H9 (cell line): ENCODE measurements at regions not wholly inside any gene's neighbourhood (a gene's known extent, or its start where the extent isn't known, plus 50 kb on each side); places are given as distances from the start of the nearest gene placed in this dataset.
A peak's percentile ranks its signal among the peaks of the same experiment; 100 is the strongest.

Experiments
- DNase-seq: peaks from one replicate; pipeline ENCODE4 v3.0.0-alpha.2; 2017
- H2AFZ ChIP-seq: one replicate; pipeline ENCODE4 v1.6.1; 2013; ENCODE audit warnings: mild to moderate bottlenecking, low read length, control low read depth, moderate library complexity
- H2AK5ac ChIP-seq: 2 replicates; pipeline ENCODE4 v1.6.1; 2013; ENCODE audit warnings: low read length, control low read depth, mixed read lengths; ENCODE audit not compliant: insufficient read length
- H2BK120ac ChIP-seq: one replicate; pipeline ENCODE4 v1.6.1; 2013; ENCODE audit warnings: low read depth, mild to moderate bottlenecking, low read length, control low read depth, inconsistent platforms; ENCODE audit not compliant: poor library complexity, severe bottlenecking
- H2BK12ac ChIP-seq: 2 replicates; pipeline ENCODE4 v1.6.1; 2013; ENCODE audit warnings: low read length, control low read depth, mixed read lengths, low read depth; ENCODE audit not compliant: insufficient read length
- H2BK15ac ChIP-seq: 2 replicates; pipeline ENCODE4 v1.6.1; 2013; ENCODE audit warnings: low read depth, low read length, control low read depth
- H2BK20ac ChIP-seq: one replicate; pipeline ENCODE4 v1.6.1; 2013; ENCODE audit warnings: low read depth, mild to moderate bottlenecking, low read length, control low read depth, inconsistent platforms; ENCODE audit not compliant: poor library complexity, severe bottlenecking
- H2BK5ac ChIP-seq: 2 replicates; pipeline ENCODE4 v1.6.1; 2013; ENCODE audit warnings: low read length, control low read depth, mixed read lengths; ENCODE audit not compliant: insufficient read length
- H3K14ac ChIP-seq: 2 replicates; pipeline ENCODE4 v1.6.1; 2013; ENCODE audit warnings: low read length, control low read depth; ENCODE audit not compliant: insufficient read depth
- H3K18ac ChIP-seq: 2 replicates; pipeline ENCODE4 v1.6.1; 2013; ENCODE audit warnings: low read depth, mild to moderate bottlenecking, mixed read lengths, low read length, control low read depth; ENCODE audit not compliant: insufficient read length
- H3K23ac ChIP-seq: 2 replicates; pipeline ENCODE4 v1.6.1; 2013; ENCODE audit warnings: low read length, control low read depth, mixed read lengths, low read depth; ENCODE audit not compliant: insufficient read length
- H3K23me2 ChIP-seq: 2 replicates; pipeline ENCODE4 v1.6.1; 2013; ENCODE audit warnings: low read depth, mild to moderate bottlenecking, mixed read lengths, low read length, control low read depth; ENCODE audit not compliant: insufficient read length, poor library complexity, severe bottlenecking
- H3K27ac ChIP-seq: 2 replicates; pipeline ENCODE4 v1.5.1; 2013; ENCODE audit warnings: low read length, control low read depth, mixed read lengths, low read depth; ENCODE audit not compliant: insufficient read length
- H3K27me3 ChIP-seq: 2 replicates; pipeline ENCODE4 v1.6.1; 2013; ENCODE audit warnings: low read length, control low read depth, inconsistent platforms; ENCODE audit not compliant: insufficient read depth
- H3K4ac ChIP-seq: 2 replicates; pipeline ENCODE4 v1.6.1; 2013; ENCODE audit warnings: low read depth, mild to moderate bottlenecking, control low read depth, inconsistent platforms, low read length, moderate library complexity
- H3K4me1 ChIP-seq: 2 replicates; pipeline ENCODE4 v1.6.1; 2013; ENCODE audit warnings: low read length, control low read depth, inconsistent platforms; ENCODE audit not compliant: insufficient read depth
- H3K4me2 ChIP-seq: 2 replicates; pipeline ENCODE4 v1.6.1; 2013; ENCODE audit warnings: low read length, control low read depth, mixed read lengths; ENCODE audit not compliant: insufficient read length, insufficient read depth
- H3K56ac ChIP-seq: 2 replicates; pipeline ENCODE4 v1.6.1; 2013; ENCODE audit warnings: low read depth, mild to moderate bottlenecking, mixed read lengths, low read length, control low read depth; ENCODE audit not compliant: insufficient read length
- H3K79me1 ChIP-seq: 2 replicates; pipeline ENCODE4 v1.6.1; 2013; ENCODE audit warnings: low read depth, mild to moderate bottlenecking, moderate library complexity, low read length, control low read depth, inconsistent platforms; ENCODE audit not compliant: insufficient read depth, poor library complexity, severe bottlenecking
- H3K79me2 ChIP-seq: 2 replicates; pipeline ENCODE4 v1.6.1; 2013; ENCODE audit warnings: low read length, control low read depth, inconsistent platforms; ENCODE audit not compliant: insufficient read depth
- H3K9ac ChIP-seq: 2 replicates; pipeline ENCODE4 v1.6.1; 2013; ENCODE audit warnings: low read length, control low read depth, mixed read lengths; ENCODE audit not compliant: insufficient read length; ENCODE audit errors: extremely low read depth
- H3K9me3 ChIP-seq: one replicate; pipeline ENCODE4 v1.6.1; 2013; ENCODE audit warnings: low read depth, low read length, inconsistent platforms; ENCODE audit not compliant: control insufficient read depth
- H3T11ph ChIP-seq: one replicate; pipeline ENCODE4 v1.6.1; 2013; ENCODE audit warnings: mild to moderate bottlenecking, low read length, control low read depth, inconsistent platforms
- H4K20me1 ChIP-seq: one replicate; pipeline ENCODE4 v1.6.1; 2013; ENCODE audit not compliant: control insufficient read depth, insufficient read length, insufficient read depth
- H4K5ac ChIP-seq: 2 replicates; pipeline ENCODE4 v1.6.1; 2013; ENCODE audit warnings: low read depth, mild to moderate bottlenecking, mixed read lengths, low read length, control low read depth; ENCODE audit not compliant: insufficient read length
- H4K8ac ChIP-seq: replicated peaks from 2 replicates; pipeline ENCODE4 v1.6.1; 2013; ENCODE audit warnings: low read length, control low read depth, mixed read lengths, low read depth; ENCODE audit not compliant: insufficient read length
- H4K91ac ChIP-seq: 2 replicates; pipeline ENCODE4 v1.6.1; 2013; ENCODE audit warnings: low read depth, mild to moderate bottlenecking, moderate library complexity, mixed read lengths, low read length, control low read depth; ENCODE audit not compliant: insufficient read length
- H3K27ac Mint-ChIP-seq, 3 experiments: 2 replicates in 2 of 3; 3 replicates in 1 of 3; pipeline ENCODE4 v1.8.0; 2020 to 2021; ENCODE audit warnings: mixed read lengths in 3 of 3, mild to moderate bottlenecking in 1 of 3, moderate library complexity in 1 of 3
- H3K27me3 Mint-ChIP-seq: 2 replicates; pipeline ENCODE4 v1.8.0; 2021; ENCODE audit warnings: low read depth, mild to moderate bottlenecking, moderate library complexity, mixed read lengths
- H3K36me3 Mint-ChIP-seq, 3 experiments: 2 replicates in 2 of 3; 3 replicates in 1 of 3; pipeline ENCODE4 v1.8.0; 2020 to 2021; ENCODE audit warnings: low read depth in 3 of 3, mixed read lengths in 3 of 3; ENCODE audit not compliant: insufficient read depth in 1 of 3
- H3K4me1 Mint-ChIP-seq, 2 experiments: 2 replicates each; pipeline ENCODE4 v1.8.0; 2020; ENCODE audit warnings: mixed read lengths in 2 of 2
- H3K4me3 Mint-ChIP-seq, 2 experiments: 2 replicates in 1 of 2; 3 replicates in 1 of 2; pipeline ENCODE4 v1.8.0; 2020 to 2021; ENCODE audit warnings: mild to moderate bottlenecking in 2 of 2, mixed read lengths in 2 of 2, moderate library complexity in 1 of 2
- H3K9me3 Mint-ChIP-seq, 2 experiments: 2 replicates in 1 of 2; 3 replicates in 1 of 2; pipeline ENCODE4 v1.8.0; 2020; ENCODE audit warnings: mild to moderate bottlenecking in 2 of 2, mixed read lengths in 2 of 2, moderate library complexity in 1 of 2
- WGBS: extraction: QIAGEN DNeasy Blood & Tissue Kit; methylation state at CpG from one replicate; pipeline ENCODE4 v1.1.7; 2013; ENCODE audit warnings: missing lambda C conversion rate, low lambda C conversion rate, mixed read lengths; ENCODE audit not compliant: insufficient read length; ENCODE audit errors: extremely low coverage; 5-methylcytosine and 5-hydroxymethylcytosine counted together
- TF ChIP-seq, protein P1 (sequence below): fragments of 200-600 bp; sonication (generic); conservative IDR thresholded peaks from 3 replicates; pipeline ENCODE4 v1.8.0; 2021; ENCODE audit warnings: antibody characterized with exemption, mild to moderate bottlenecking

DNA sequence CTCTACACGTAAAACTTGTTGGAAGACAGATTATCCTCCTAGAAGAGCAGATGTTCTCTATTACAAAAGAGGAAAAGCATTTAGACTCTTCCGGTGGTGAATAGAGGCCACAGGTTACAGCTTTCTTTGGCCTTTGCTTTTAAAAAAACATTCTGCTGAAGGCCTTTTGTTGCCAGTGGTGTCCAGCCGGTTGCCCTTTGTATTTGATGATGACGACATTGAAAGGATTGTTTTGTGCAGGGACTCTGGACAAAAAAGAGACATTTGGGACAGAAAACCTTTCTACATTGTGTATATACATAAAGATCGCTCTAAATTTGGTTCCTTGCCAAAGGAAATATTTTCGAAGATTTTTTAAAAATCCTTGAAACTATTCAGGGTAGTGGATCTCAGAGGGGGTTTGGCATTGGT lies 180.3 kb downstream of the C9orf152 start:
- WGBS = no CpG with 5 or more reads among the region's 6 CpGs
- no peaks in the 10 kb centered on the region for H3K9me3 Mint-ChIP-seq
- no peak overlapping the region for H3K18ac ChIP-seq
- no peak overlapping the region for H2AFZ ChIP-seq
- no peaks in the 10 kb centered on the region for H3K23me2 ChIP-seq
- H4K91ac ChIP-seq = no peak overlapping the region
- H4K5ac ChIP-seq = no peak overlapping the region
- H4K20me1 ChIP-seq = no peaks in the 10 kb centered on the region
- H3K4me1 ChIP-seq = peaks cover 3% of the 10 kb centered on the region; the same call in 1 of the 2 replicates
- H2BK5ac ChIP-seq = no peak overlapping the region
- H3K4me2 ChIP-seq = peak overlapping the region; percentile 6
- no peaks in the 10 kb centered on the region for H3K9me3 ChIP-seq
- peaks cover 16 to 26% of the 10 kb centered on the region in 2 experiments for H3K4me1 Mint-ChIP-seq
- no peaks in the 10 kb centered on the region for H3K27me3 ChIP-seq
- H3K56ac ChIP-seq = no peak overlapping the region
- TF ChIP-seq, protein P1, sequence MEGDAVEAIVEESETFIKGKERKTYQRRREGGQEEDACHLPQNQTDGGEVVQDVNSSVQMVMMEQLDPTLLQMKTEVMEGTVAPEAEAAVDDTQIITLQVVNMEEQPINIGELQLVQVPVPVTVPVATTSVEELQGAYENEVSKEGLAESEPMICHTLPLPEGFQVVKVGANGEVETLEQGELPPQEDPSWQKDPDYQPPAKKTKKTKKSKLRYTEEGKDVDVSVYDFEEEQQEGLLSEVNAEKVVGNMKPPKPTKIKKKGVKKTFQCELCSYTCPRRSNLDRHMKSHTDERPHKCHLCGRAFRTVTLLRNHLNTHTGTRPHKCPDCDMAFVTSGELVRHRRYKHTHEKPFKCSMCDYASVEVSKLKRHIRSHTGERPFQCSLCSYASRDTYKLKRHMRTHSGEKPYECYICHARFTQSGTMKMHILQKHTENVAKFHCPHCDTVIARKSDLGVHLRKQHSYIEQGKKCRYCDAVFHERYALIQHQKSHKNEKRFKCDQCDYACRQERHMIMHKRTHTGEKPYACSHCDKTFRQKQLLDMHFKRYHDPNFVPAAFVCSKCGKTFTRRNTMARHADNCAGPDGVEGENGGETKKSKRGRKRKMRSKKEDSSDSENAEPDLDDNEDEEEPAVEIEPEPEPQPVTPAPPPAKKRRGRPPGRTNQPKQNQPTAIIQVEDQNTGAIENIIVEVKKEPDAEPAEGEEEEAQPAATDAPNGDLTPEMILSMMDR = no peak
- no peaks in the 10 kb centered on the region for H3K79me2 ChIP-seq
- no peak overlapping the region for H2BK20ac ChIP-seq
- no peak overlapping the region for H3K4ac ChIP-seq
- no peak for DNase-seq
- H2BK12ac ChIP-seq = no peak overlapping the region
- no peaks in the 10 kb centered on the region for H3K36me3 Mint-ChIP-seq
- H3K27ac Mint-ChIP-seq = peak overlapping the region in 1 of 3 experiments; percentile 15; a peak in 1 of 7 replicates
- no peak overlapping the region for H2AK5ac ChIP-seq
- H2BK120ac ChIP-seq = no peak overlapping the region
- H2BK15ac ChIP-seq = no peak overlapping the region
- no peak overlapping the region for H3K27ac ChIP-seq
- H3K14ac ChIP-seq = no peak overlapping the region
- H3K4me3 Mint-ChIP-seq = no peak overlapping the region
- no peak overlapping the region for H3T11ph ChIP-seq
- H3K23ac ChIP-seq = no peak overlapping the region
- H3K9ac ChIP-seq = no peak overlapping the region
- no peak overlapping the region for H4K8ac ChIP-seq
- no peaks in the 10 kb centered on the region for H3K79me1 ChIP-seq
- H3K27me3 Mint-ChIP-seq = no peaks in the 10 kb centered on the region
